ENCODE measurements at regions not wholly inside any gene's neighbourhood (a gene's known extent, or its start where the extent isn't known, plus 50 kb on each side); places are given as distances from the start of the nearest gene placed in this dataset.

GRCh38 chr9:117636681-117637080 is 67.5 kb upstream of the TLR4 start:
- DNase-seq = no peak
- H3K27me3 ChIP-seq = peaks cover 0 to 9% (median 0%) of the 10 kb centered on the region in 3 donors
- intact Hi-C loops (cut with DNase I; ENCODE audit: low total_unique reads) = no loop called here
- no peaks in the 10 kb centered on the region for H3K36me3 ChIP-seq
- no peaks in the 10 kb centered on the region for H3K4me1 ChIP-seq
- H3K9me3 ChIP-seq = no peaks in the 10 kb centered on the region
- TF ChIP-seq CTCF (IDR thresholded peaks at IDR 0.05) (no peak), EP300 (IDR thresholded peaks at IDR 0.05) (no peak), POLR2AphosphoS5 (IDR thresholded peaks at IDR 0.05) (no peak), POLR2A (IDR thresholded peaks at IDR 0.05) (no peak)
- 30 to 62% (median 37%) methylated on average over 1 of the region's 1 CpG for WGBS, 5 donors
- no peak overlapping the region for H3K27ac ChIP-seq
- H3K4me3 ChIP-seq = no peak overlapping the region

GRCh38 chr9:117625154-117625553 is 79.0 kb upstream of the TLR4 start:
- Histone ChIP-seq H3K4me3 (no peak overlapping the region), H3K9me3 (peaks cover 3 to 28% (median 15%) of the 10 kb centered on the region in 4 donors), H3K27me3 (no peaks in the 10 kb centered on the region), H3K4me1 (no peaks in the 10 kb centered on the region), H3K36me3 (no peaks in the 10 kb centered on the region), H3K27ac (no peak overlapping the region)
- DNase-seq = no peak
- intact Hi-C loops (cut with DNase I; ENCODE audit: low total_unique reads) = no loop called here
- TF ChIP-seq POLR2A (IDR thresholded peaks at IDR 0.05) (no peak), EP300 (IDR thresholded peaks at IDR 0.05) (no peak)
- WGBS, 5 donors = 82 to 97% (median 90%) methylated on average over 1 of the region's 1 CpG

DNA sequence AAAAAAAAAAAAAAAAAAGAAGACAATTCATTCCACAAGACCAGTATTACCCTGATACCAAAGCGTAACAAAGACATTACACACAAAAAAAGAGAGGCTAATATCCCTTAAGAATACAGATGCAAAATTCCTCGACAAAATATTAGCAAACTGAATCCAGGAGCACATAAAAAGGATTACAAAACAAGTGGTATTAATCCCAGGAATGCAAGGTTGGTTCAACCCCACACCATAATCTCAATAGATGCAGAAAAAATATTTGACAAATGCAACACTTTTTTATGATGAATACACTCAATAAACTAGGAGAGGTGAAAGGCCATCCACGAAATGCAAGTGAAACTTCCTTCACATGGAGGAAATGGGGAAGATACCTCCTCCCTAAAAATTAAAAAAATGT is 80.1 kb upstream of the TLR4 start:
- Histone ChIP-seq H3K9me3 (peaks cover 3 to 28% (median 15%) of the 10 kb centered on the region in 4 donors), H3K4me3 (no peak overlapping the region), H3K27ac (no peak overlapping the region), H3K27me3 (no peaks in the 10 kb centered on the region), H3K4me1 (no peaks in the 10 kb centered on the region), H3K36me3 (no peaks in the 10 kb centered on the region)
- TF ChIP-seq CTCF (IDR thresholded peaks at IDR 0.05) (no peak), POLR2A (IDR thresholded peaks at IDR 0.05) (no peak), POLR2AphosphoS5 (IDR thresholded peaks at IDR 0.05) (no peak), EP300 (IDR thresholded peaks at IDR 0.05) (no peak)
- WGBS, 5 donors = 64 to 72% (median 68%) methylated on average over 3 of the region's 3 CpGs
- no peak for DNase-seq
- intact Hi-C loops (cut with DNase I; ENCODE audit: low total_unique reads) = no loop called here

DNA sequence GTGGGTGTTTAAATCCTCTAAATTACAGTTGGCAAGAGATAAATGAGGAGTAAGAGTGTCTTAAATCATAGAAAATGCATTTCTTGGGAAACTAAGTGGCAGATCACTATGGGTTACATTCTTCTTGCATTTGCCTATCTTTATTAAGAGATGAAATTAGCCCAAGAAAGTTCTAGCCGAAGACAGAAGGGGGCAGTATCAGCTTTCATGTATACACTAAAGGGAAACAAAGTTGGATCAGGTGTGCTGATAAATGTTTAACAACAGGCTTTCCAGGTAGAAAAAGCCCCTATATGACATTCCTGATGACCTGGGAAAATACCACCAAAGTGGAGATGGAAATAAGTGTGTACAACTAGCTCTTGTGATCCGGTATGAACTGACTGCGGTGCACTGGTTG is 81.9 kb upstream of the TLR4 start:
- WGBS, 5 donors = 71 to 80% (median 78%) methylated on average over 3 of the region's 3 CpGs
- Histone ChIP-seq H3K27ac (no peak overlapping the region), H3K9me3 (peaks cover 3 to 28% (median 15%) of the 10 kb centered on the region in 4 donors), H3K4me3 (no peak overlapping the region), H3K4me1 (no peaks in the 10 kb centered on the region), H3K36me3 (no peaks in the 10 kb centered on the region), H3K27me3 (no peaks in the 10 kb centered on the region)
- intact Hi-C loops (cut with DNase I; ENCODE audit: low total_unique reads) = no loop called here
- TF ChIP-seq EP300 (IDR thresholded peaks at IDR 0.05) = no peak
- TF ChIP-seq POLR2AphosphoS5 (IDR thresholded peaks at IDR 0.05) = no peak
- no peak for TF ChIP-seq POLR2A (IDR thresholded peaks at IDR 0.05)
- TF ChIP-seq CTCF (IDR thresholded peaks at IDR 0.05) = no peak
- DNase-seq = no peak

DNA sequence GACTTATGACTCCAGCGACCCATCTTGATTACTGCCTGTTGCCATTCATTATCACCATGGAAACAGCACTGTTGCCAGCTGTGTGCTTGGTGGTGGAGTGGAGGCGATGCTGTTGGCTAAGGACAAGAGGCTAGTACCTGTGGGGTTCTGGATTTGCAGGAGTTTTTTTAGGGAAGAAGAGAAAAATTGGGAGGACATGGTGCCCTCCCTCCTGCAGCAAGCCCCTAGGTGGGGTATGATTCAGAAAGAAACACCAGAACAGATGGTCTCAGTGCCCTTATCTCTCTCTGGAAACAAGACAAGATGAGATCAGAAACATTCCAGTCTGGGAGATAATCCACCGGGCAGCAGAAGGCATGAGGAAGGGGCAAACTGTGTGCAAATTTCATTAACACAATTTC is 87.8 kb upstream of the TLR4 start:
- Histone ChIP-seq H3K4me3 (no peak overlapping the region), H3K27ac (no peak overlapping the region), H3K9me3 (no peaks in the 10 kb centered on the region), H3K4me1 (no peaks in the 10 kb centered on the region), H3K27me3 (no peaks in the 10 kb centered on the region), H3K36me3 (no peaks in the 10 kb centered on the region)
- intact Hi-C loops (cut with DNase I; ENCODE audit: low total_unique reads) = no loop called here
- peak in 1 of 2 donors; percentile 49 for DNase-seq
- whole genome bisulfite sequencing, 5 donors = 12 to 20% (median 20%) methylated on average over 3 of the region's 3 CpGs
- TF ChIP-seq EP300 (IDR thresholded peaks at IDR 0.05) = no peak
- TF ChIP-seq CTCF (IDR thresholded peaks at IDR 0.05) = no peak
- no peak for TF ChIP-seq POLR2A (IDR thresholded peaks at IDR 0.05)
- no peak for TF ChIP-seq POLR2AphosphoS5 (IDR thresholded peaks at IDR 0.05)

Measured in stomach (tissue), 8 donors.